NCI-H146 treated with DMSO at 0.1 percent for 48 hours (cell line): ENCODE measurements at regions not wholly inside any gene's neighbourhood (a gene's known extent, or its start where the extent isn't known, plus 50 kb on each side); places are given as distances from the start of the nearest gene placed in this dataset.
"Not testable (repeated sequence)": the region's sequence is repeated elsewhere in the genome, so short reads cannot be mapped to it uniquely, and the experiment has no call there.

Experiments used
- DNase-seq: peaks from one replicate; lab custom pipeline; 2025; ENCODE audit not compliant: unreplicated experiment; lab: John Stamatoyannopoulos, UW

DNA sequence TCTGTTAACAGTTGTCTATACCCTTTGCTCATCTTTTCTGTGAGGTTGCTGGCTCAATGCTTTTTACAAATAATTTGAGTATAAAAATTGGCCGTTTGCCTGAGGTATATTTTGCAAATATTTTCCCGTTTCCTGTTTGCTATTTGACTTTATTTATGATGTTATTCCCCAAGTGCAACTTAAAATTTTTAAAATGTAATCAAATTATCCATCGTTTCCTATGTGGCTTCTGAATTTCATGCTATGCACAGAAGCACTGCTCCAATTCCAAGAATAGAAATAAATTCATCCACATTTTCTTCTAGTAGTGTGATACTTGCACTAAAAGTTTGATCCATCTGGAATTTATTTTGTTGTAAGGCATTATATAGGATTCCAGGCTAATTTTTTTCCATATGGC, 123.6 kb downstream of the ZNF608 start:
- no peak for DNase-seq

DNA sequence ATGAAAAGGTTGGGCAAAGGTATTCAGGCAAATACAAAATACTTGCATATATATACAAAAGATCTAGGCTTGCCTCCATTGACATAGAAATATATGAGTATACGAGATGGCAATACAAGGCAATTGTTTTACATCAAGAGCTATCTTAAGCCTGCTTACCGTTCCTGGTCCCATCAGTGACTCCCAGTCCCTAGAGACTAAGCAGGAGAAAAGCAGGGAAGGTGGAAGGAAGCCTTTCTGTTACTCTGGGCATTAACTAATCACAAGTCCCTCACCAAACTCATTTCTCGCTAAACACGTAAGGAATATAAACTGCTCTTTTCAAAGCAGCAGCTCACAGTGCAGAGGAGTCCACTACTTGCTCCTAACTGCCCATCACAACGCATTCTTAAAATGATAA, 125.2 kb downstream of the ZNF608 start:
- DNase-seq = no peak

DNA sequence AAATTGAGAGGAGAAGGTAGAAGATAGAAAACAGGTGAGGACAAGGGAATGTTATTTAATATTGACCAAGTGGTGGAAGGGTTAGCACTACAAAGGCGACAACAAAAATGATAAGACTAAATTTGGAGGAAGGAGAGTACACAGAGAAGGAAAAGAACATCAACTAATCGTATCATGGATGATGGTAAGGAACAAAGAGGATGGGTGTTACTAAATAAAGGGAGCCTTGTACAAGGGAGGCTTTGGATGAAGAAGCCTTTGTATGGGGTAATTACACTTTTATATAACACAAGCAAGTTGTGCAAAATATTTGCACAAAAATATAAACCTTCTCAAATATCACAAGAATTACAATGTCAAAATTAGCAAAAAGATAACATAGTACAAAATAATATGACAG, 125.7 kb downstream of the ZNF608 start:
- no peak for DNase-seq

GRCh38 chr5:124619121-124619520, 127.3 kb downstream of the ZNF608 start:
- DNase-seq = no peak

GRCh38 chr5:124617787-124618186, 128.7 kb downstream of the ZNF608 start:
- DNase-seq = no peak

GRCh38 chr5:124614836-124615385, 131.5 kb downstream of the ZNF608 start:
- DNase-seq = no peak

- no peak for DNase-seq
Measured at GRCh38 chr5:124614105-124614504, 132.3 kb downstream of the ZNF608 start.

- DNase-seq = no peak
Measured at GRCh38 chr5:124613273-124613953, 133.0 kb downstream of the ZNF608 start.

GRCh38 chr5:124612023-124612422, 134.4 kb downstream of the ZNF608 start:
- DNase-seq = no peak

DNA sequence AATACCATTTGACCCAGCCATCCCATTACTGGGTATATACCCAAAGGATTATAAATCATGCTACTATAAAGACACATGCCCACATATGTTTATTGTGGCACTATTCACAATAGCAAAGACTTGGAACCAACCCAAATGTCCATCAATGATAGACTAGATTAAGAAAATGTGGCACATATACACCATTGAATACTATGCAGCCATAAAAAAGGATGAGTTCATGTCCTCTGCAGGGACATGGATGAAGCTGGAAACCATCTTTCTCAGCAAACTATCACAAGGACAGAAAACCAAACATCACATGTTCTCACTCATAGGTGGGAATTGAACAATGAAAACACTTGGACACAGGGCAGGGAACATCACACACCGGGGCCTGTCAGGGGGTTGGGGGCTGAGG, 135.2 kb downstream of the ZNF608 start:
- DNase-seq = not testable (repeated sequence)

- DNase-seq = not testable (repeated sequence)
Measured at GRCh38 chr5:124609685-124610084, 136.8 kb downstream of the ZNF608 start.

DNA sequence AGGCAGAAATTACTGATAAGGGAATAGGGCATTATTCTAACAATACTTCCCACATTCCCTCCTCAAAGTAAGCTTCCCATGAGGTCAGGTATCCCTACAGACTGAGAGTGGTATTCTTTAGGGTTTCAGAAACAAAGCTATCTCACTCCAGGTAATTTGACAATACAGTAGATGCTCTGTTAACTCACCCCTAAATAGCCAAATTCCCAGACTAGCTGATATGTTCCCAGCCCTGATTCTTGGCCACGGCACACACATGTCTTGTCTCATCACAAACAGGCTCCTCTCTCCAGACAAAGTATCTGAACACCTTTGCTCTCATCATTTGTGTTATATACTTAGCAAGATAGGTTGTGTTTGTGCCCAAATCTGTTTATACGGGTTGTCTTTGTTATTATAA, 139.9 kb downstream of the ZNF608 start:
- no peak for DNase-seq

DNA sequence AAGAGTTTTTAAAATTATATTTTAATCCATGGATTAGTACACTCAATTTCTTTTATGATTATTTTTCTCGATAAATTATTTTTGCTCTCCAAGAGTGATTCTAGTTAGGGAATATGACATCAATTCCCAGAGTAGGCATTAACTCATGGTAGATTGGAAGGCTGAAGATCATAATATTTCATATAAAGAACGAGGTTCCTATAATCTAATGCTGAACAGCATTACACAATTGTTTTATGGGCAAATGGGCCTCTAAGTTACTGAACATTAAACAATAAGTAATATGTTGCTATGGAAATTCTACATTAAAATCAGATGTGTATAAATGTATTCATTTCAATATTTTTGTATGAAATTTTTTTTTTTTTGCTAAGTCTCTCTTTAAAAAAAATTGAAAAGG, 140.3 kb downstream of the ZNF608 start:
- DNase-seq = no peak

GRCh38 chr5:124605541-124605940, 140.9 kb downstream of the ZNF608 start:
- no peak for DNase-seq

- no peak for DNase-seq
Measured at GRCh38 chr5:124604419-124604818, 142.0 kb downstream of the ZNF608 start.

- DNase-seq = no peak
Measured at GRCh38 chr5:124602925-124603650, 143.4 kb downstream of the ZNF608 start.

GRCh38 chr5:124599028-124599973, 147.1 kb downstream of the ZNF608 start:
- DNase-seq = peak; percentile 72

GRCh38 chr5:124596595-124597421, 149.6 kb downstream of the ZNF608 start:
- no peak for DNase-seq

DNA sequence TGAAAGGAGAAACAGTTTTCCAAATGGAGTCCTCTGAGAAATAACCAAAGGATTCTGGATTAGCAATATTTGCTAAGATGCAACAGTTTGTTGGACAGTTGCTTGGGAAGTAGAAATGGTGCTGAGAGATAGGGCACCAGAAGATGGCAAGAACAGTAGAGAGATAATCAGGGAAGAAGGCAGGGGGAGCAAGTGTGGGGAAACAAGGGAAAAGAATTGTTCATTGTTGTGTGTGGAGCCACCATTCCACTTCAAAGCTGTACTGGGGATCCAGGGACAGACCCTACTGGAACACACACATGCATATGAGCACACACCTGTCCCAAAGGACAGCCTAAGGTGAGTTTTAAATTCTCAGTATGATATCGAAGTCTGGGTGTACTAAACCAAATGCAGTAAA, 152.5 kb downstream of the ZNF608 start:
- no peak for DNase-seq

- no peak for DNase-seq
Measured at GRCh38 chr5:124592891-124593290, 153.5 kb downstream of the ZNF608 start.
